HG02981 (cell line): ENCODE measurements at regions not wholly inside any gene's neighbourhood (a gene's known extent, or its start where the extent isn't known, plus 50 kb on each side); places are given as distances from the start of the nearest gene placed in this dataset.
A peak's percentile ranks its signal among the peaks of the same experiment; 100 is the strongest.
"Not testable (repeated sequence)": the region's sequence is repeated elsewhere in the genome, so short reads cannot be mapped to it uniquely, and the experiment has no call there.

Source experiments
- ATAC-seq: cut with Tn5 transposase; IDR thresholded peaks from one replicate; pipeline ENCODE4 v1.9.1; 2021; ENCODE audit warnings: mild to moderate bottlenecking, moderate library complexity; ENCODE audit not compliant: unreplicated experiment

DNA sequence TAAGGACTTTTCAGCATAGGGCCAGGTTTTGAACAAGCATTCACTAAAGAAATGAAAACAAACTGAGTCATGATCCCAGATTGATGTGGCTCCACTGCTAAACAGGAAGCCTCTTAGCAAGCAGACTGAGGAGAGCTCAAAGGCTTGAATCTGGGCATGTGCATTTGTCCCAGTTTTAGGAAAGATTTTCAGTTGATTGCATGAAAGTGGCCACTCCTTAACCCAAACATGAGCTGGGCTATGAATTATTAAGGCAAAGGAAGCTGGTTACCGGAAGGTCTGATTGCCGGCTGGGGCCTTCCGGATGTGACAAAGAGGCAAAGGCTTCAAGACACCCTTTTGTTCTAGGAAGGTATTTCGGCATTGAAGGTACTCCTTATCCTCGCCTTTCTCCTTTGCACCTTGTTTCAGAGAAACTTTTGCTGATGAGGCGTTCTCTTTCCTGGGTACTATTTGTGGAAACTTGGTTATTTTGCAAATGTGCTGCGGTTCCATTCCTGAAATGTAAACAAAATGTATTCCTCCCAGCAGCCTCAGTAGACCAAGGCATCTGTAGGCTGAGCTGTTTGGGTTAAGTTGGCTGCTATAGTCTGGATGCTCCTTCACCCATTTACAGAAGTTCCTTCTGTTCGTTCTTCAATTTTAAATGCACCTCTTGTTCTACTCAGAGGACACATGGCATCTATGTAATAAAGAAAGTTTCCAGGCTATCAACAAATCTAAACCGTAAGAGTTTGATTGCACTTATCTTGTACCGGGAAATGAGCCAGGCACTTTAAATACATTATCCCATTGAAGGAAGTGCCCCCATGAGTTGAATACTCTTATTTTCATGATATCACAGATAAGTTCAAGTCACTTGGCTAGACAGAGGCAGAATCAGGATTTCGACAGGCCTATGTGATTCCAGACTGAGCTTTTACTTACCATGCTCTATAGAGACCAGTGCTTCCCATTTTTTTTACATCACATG, 115.6 kb upstream of the METAP2 start:
- ATAC-seq, result no peak

DNA sequence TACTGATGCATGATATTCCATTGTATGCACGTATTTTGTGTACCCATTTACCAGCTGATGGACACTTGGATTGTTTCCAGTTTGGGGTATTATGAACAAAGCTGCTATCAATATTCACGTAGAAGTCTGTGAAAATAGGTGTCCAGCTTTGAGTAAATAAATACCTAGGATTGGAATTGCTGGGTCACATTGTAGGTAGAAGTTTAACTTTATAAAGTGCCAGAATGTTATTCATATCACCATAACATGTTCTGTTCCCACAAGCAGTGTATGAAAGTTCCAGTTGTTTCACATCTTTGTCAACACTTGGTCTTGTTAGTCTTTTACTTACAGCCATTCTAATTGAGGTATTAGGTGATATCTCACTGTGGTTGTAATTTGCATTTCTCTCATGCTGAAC, 108.0 kb upstream of the METAP2 start:
- ATAC-seq, result no peak

DNA sequence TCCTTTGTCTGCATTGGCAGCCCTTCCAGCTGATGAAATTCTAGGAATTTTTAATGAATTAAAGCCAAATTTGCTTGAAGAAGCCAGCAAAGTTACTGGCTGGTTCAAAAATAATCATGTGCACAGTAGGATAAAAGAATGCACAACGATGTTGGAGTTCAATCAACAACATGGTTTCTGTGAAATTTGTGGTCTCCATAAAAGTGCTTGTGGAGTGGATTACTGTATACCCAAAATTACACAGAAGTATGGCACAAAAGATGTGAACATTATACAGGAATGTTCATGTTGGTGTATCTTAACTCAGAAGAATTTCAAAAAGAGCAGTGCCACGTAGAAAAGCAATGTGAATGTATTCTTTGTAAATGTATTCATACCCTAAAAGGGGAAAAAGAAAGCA, 105.0 kb upstream of the METAP2 start:
- no peak for ATAC-seq

DNA sequence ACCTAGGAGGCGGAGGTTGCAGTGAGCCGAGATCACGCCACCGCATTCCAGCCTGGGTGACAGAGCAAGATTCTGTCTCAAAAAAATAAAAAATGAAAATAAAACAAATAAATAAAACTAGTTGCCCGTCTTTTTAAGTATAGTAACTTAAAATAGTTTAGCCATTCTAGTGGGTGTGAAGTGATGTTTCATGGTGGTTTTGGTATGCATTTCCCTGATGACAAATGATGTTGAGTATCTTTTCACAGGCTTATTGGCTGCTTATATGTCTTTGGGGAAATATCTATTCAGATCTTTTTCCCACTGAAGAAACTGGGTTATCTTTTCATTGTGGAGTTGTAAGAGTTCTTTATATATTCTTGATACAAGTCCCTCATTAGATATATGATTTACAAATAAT, 102.4 kb upstream of the METAP2 start:
- ATAC-seq, result no peak

DNA sequence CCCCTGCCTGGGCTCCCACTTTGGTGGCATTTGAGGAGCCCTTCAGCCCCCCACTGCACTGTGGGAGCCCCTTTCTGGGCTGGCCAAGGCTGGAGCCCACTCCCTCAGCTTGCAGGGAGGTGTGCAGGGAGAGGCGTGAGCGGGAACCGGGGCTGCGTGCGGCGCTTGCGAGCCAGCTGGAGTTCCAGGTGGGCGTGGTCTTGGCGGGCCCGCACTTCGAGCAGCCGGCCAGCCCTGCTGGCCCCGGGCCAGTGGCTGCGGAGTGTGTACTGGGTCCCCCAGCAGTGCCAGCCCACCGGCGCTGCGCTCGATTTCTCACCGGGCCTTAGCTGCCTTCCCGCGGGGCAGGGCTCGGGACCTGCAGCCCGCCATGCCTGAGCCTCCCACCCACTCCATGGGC, 94.5 kb upstream of the METAP2 start:
- not testable (repeated sequence) for ATAC-seq

DNA sequence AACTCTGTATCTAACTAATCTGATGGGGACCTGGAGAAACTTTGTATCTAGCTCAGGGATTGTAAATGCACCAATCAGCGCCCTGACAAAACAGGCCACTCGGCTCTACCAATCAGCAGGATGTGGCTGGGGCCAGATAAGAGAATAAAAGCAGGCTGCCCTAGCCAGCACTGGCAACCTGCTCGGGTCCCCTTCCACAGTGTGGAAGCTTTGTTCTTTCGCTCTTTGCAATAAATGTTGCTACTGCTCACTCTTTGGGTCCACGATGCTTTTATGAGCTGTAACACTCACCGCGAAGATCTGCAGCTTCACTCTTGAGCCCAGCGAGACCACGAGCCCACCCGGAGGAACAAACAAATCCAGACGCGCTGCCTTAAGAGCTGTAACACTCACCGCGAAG, 93.6 kb upstream of the METAP2 start:
- not testable (repeated sequence) for ATAC-seq

DNA sequence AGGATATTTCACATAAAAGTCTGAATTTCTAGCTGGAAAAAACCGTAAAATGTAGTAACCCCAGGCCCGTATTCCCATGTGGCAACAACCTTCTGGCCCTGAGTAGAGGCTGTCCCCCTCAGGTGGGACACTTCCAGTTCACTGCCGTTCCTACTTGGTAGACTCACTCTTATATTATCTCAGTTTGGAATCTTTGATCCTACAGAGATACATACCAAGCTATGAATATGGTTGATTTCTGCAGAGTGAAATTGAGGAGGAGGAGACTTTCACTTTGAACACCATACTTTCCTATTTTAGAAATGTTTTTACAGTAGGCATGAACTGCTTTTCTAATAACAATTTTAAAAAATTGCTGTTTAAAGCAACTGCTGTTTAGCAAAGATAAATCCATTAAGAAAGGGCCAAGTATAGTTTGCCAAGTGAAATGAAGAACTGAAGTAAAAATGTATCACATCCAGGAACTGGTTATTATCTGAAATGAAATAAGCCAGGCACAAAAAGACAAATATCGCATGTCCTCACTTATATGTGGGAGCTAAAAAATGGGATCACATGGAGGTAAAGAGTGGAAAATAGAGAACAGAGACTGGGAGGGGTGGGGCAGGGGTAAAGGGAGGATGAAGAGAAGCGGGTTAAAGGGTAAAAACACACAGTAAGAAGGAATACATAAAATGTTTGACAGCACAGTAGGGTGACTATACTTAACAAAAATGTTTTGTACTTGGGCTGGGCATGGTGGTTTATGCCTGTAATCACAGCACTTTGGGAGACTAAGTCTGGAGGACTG, 92.8 kb upstream of the METAP2 start:
- ATAC-seq, result no peak

DNA sequence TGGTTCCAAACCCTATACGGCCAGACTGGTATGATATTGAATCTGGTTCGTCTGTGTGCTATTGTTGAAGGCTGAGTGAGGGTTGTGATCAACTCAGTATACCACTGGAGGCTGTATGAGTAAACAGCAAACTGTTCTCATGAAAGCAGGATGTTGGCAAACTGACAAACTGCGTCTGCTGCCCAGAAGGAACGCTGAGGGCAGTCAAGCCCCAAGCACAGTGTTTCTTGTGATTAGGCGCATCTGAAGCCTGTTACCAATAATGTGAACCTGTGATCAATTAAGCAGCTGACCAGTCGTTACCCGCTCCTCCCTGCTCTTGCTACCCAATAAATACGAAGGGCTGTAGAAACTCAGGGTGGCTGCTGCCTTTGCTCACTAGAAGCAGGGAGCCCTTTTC, 90.0 kb upstream of the METAP2 start:
- ATAC-seq, result not testable (repeated sequence)

DNA sequence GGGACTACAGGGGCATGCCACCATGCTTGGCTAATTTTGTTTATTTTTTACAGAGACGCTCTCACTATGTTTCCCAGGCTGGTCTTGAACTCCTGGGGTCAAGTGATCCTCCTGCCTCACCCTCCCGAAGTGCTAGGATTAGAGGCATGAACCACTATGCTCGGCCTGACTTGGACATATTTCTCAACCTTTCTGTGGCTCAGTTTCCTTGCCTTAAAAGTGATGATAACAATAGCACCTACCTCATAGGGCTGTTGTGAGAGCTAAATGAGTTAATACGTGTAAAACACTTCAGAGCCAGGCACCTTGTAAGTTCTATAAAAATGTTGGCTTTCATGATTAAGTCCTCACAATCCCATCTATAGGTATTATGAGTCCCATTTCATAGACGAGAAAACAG, 89.2 kb upstream of the METAP2 start:
- ATAC-seq, result no peak

DNA sequence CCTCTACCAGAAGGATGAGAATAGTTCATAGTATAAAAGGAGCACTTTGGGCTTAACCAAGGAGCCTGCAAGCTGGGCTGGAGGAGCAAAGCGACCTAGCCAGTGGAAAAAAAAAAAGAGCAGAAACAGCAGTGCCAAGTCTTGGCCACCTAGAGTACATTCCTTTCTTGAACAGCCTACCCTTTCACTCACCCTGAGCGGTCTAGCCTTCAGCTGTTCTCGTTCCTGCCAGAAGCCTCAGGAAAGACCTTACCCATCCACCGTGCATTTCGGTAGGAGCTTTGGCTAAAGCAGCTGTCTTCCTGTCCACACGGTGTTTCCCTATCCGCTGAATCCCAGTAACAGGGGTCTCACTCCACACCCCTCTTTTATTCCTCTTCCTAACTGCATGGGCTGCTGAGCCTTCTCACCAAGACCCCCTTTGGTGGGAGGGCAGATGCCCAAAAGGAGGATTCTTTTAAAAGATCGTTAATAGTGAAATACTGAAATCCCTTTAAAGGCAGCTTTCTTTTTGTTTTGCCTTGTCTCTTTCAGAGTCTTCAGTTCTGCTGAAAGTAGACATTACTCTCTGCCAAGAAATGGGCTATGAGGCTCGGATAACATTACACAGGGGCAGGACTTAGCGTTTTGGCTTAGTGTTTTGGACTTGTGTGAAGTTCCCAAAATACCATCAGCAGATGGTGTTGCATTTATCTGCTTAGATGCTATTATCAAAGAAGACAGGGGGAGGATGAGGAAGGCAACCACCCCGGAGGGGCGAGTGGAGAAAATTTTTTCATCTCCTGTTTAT, 88.5 kb upstream of the METAP2 start:
- no peak for ATAC-seq

DNA sequence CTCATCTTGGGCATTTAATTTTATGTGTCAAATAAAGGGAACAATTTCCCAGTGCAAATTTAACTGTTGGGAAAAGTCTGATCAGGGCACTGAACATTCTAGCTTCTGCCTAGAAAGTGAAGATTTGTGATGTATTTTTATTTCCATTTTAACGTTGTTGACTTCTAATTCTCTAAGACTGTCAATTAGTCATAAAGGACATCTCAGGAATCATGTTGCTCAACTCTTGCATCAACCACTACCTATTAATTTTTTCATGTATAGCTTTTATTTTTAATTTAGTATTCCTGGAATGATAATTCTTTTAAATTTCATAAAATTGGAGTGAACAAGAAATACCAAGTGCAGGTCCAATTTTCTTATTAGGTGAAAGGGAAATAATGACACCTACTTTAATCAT, 87.9 kb upstream of the METAP2 start:
- ATAC-seq, result no peak

DNA sequence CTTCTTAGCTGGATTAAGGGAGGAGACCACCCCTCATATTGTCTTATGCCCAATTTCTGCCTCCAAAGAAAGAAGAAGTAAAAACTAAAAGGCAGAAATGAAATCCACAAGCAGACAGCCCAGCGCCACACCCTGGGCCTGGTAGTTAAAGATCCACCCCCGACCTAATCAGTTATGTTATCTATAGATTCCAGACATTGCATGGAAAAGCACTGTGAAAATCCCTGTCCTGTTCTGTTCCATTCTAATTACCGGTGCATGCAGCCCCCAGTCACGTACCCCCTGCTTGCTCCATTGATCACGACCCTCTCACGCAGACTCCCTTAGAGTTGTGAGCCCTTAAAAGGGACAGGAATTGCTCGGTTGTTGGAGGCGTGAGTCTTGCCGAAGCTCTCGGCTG, 85.7 kb upstream of the METAP2 start:
- not testable (repeated sequence) for ATAC-seq

DNA sequence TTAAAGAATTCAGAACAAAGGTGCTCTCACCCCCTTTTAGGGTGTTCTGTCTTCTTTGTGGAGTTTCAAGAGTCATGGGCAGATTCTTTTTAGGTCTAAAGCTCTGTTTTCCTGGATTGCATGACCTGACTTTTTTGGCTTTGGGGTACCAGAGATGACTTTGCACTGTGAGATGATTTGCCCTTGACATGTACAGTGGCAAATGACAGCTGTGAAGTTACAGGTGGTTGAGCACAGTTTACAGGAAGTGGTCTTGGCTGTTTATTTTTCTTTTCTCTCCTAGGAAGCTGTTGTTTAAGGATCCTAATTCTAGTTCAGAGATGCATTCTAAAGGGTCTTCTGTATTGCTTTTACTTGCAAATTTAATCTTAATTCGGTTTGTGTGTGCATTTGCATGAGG, 83.8 kb upstream of the METAP2 start:
- ATAC-seq, result peak; percentile 44

DNA sequence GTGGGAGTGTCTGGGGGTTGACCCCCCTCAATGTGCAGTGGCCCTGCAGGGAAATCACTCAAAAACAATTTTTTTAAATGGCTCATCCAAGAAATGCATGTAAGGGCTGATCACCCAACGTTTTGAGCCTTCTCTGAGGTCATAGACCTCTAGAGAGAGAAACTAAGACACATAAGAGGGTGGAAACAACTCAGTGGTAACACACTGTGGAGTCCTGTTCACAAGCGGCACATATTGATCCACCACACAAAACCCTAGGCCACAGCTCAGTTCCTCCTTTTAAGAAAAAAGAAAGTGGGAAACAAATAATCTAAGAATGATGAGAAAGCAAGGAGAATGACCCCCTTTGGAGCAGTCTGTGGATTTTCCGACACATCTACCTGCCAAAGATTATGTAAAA, 83.0 kb upstream of the METAP2 start:
- no peak for ATAC-seq

DNA sequence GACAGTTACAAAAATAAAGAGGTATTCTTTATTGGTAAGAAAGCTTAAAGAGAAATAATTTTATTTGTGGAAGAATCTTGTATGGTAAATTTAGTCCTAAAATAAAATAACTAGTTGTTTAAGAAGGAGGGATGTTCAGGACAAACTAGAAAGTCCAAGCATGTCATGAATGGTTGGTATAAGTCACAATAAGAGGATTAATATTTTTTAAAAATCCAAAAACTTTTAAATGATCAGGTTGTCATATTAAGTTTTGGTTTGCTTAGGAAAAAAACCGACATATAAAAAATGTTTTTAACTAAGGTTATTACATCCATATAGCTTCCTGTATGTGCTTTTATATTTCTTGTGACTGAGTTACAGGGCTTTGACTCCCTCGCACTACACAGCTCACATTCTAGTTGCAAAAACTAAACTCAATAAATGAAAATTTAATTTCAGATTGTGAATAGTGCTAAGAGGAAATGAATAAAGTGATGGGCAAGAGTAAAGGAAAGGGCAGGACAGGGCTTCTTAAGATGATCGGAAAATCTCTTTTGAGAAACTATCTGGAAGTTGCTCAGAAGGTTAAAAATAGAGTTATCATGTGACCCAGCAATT, 80.7 kb upstream of the METAP2 start:
- ATAC-seq, result no peak

DNA sequence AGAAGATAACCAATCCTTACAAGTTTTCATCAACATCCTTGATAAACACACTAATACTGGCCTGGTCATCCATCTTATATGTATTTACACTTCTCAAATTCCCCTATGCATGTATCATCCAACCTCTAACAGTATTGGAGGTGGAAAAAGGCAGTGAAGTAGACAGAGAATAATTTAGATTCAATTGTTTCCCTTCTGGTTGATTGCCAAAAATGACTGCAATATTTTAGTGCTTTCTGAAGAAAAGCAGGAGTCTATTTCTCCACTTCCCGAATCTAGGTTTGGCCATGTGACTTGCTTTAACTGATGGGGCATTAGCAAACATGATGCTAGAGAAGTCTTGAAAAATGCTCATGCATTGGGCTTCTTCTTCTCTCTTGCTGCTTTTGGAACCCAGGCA, 78.3 kb upstream of the METAP2 start:
- ATAC-seq, result no peak

DNA sequence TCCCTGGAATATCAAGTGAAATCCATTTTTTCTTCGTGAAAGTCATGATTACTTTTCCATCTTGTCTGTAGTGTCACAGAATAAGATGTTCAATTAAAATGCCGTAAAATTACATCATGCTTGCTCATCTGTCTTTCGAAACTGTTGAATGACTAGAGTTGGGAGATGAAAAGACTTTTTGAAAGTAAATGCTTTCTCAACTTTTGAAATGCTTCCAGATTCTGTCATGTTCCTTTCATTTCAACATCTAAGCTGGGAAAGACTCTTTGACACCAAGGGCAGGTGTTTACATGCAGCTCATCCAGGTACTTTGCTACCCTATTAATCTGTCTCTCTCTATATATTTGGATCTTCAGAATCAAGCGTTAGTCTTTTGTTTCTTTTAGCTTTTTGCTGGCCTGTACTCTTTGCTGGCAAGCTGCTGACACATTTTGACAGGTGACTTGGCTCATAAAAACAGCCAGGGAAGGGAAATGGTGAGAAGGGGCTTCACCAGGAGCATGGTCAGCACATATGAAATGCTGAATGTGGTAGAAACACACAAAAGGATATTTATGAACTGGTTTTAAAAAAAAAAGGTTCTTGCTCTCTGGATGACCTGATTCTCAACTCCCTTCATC, 77.0 kb upstream of the METAP2 start:
- ATAC-seq, result no peak

DNA sequence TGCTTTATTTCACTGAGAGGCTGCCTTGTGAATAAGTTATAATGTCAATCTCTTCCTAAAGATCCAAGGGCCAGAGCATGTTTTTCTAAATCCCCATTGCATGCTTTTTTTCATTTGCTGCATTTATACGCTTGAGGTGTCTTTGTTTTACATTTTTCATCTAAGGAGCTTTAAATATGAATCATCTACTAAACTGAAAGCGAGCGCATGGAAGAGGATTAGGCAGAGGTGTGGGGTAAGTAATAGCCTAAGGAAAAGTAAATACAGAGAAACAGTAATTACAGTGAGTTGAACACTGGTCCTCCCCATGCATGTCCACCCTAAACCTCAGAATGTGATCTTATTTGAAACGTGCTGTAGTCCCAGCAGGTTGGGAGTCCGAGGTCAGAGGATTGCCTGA, 76.4 kb upstream of the METAP2 start:
- ATAC-seq, result no peak

DNA sequence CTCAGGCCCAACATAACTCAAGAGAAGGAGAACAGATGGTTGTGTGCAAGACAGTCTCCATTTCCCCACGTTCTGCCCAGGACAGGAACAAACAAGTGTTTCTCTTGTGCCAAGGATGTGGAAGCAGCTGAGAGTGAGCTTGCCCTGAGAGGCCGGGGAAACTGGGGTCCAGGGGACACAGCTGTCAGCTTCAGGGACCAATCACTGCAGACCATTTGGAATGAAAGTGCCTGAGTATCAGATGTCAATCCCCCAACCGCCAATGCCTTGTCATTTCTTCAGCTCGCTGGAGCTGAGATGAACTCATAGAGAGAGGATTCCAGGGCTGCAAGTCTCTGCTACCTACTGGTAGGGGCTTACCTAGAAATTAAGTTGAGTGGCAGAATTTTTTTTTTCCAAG, 71.9 kb upstream of the METAP2 start:
- ATAC-seq, result no peak

DNA sequence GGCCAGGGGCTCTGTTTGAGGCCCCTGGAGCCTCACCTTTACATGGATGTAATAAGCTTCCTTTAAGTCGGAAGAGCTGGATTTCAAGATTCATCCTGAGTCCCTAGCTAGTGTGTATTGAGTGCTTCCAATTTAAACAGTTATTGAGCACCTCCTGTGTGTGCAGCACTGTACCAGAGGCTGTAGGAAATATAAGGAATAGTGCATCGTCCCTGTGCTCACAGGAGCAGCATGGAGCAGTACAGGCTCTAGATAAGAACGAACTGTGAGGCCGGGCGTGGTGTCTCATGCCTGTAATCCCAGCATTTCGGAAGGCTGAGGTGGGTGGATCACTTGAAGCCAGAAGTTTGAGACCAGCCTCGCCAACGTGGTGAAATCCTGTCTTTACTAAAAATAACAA, 65.8 kb upstream of the METAP2 start:
- ATAC-seq, result no peak
